Activated T-helper 17 cell treated with anti-CD3 and anti-CD28 coated beads, Interleukin-2, amount 50 U/mL, for 72 hours (primary cell): ENCODE measurements at regions not wholly inside any gene's neighbourhood (a gene's known extent, or its start where the extent isn't known, plus 50 kb on each side); places are given as distances from the start of the nearest gene placed in this dataset.
"Not testable (repeated sequence)": the region's sequence is repeated elsewhere in the genome, so short reads cannot be mapped to it uniquely, and the experiment has no call there.

Source experiments
- ATAC-seq: fragments of 150-1000 bp; cut with Tn5 transposase; replicated peaks from 2 replicates; pipeline ENCODE4 v1.10.0; 2021; ENCODE audit warnings: mild to moderate bottlenecking, moderate library complexity
- H3K27ac Mint-ChIP-seq: one replicate; pipeline ENCODE4 v1.8.0; 2022; ENCODE audit warnings: mixed read lengths
- H3K27me3 Mint-ChIP-seq: one replicate; pipeline ENCODE4 v1.8.0; 2022; ENCODE audit warnings: mixed read lengths
- H3K36me3 Mint-ChIP-seq: one replicate; pipeline ENCODE4 v1.8.0; 2022; ENCODE audit warnings: low read depth, mild to moderate bottlenecking, mixed read lengths
- H3K4me1 Mint-ChIP-seq: one replicate; pipeline ENCODE4 v1.8.0; 2022; ENCODE audit warnings: mixed read lengths
- H3K4me3 Mint-ChIP-seq: one replicate; pipeline ENCODE4 v1.8.0; 2022; ENCODE audit warnings: mild to moderate bottlenecking, mixed read lengths
- H3K9me3 Mint-ChIP-seq: one replicate; pipeline ENCODE4 v1.8.0; 2022; ENCODE audit warnings: mixed read lengths

GRCh38 chr16:72729552-72729951 is 318.4 kb downstream of the ZFHX3 start:
- not testable (repeated sequence) for H3K36me3 Mint-ChIP-seq, H3K27me3 Mint-ChIP-seq, H3K4me3 Mint-ChIP-seq, H3K27ac Mint-ChIP-seq, ATAC-seq, H3K4me1 Mint-ChIP-seq, H3K9me3 Mint-ChIP-seq

GRCh38 chr16:72728516-72728915 is 319.4 kb downstream of the ZFHX3 start:
- Mint-ChIP-seq H3K27me3 (peaks cover 5% of the 10 kb centered on the region), H3K4me3 (no peak overlapping the region), H3K9me3 (peaks cover 2% of the 10 kb centered on the region), H3K4me1 (no peaks in the 10 kb centered on the region), H3K36me3 (no peaks in the 10 kb centered on the region), H3K27ac (no peak overlapping the region)
- no peak for ATAC-seq

- no peak for ATAC-seq
- Mint-ChIP-seq H3K36me3 (no peaks in the 10 kb centered on the region), H3K4me1 (no peaks in the 10 kb centered on the region), H3K27ac (no peak overlapping the region), H3K9me3 (no peaks in the 10 kb centered on the region), H3K27me3 (no peaks in the 10 kb centered on the region), H3K4me3 (no peak overlapping the region)
These were observed 320.4 kb downstream of the ZFHX3 start for GRCh38 chr16:72727565-72727964.

- no peak overlapping the region for H3K27ac Mint-ChIP-seq
- H3K9me3 Mint-ChIP-seq, result no peaks in the 10 kb centered on the region
- no peaks in the 10 kb centered on the region for H3K4me1 Mint-ChIP-seq
- H3K36me3 Mint-ChIP-seq, result no peaks in the 10 kb centered on the region
- no peak for ATAC-seq
- H3K4me3 Mint-ChIP-seq, result no peak overlapping the region
- H3K27me3 Mint-ChIP-seq, result no peaks in the 10 kb centered on the region
These were observed 322.3 kb downstream of the ZFHX3 start for GRCh38 chr16:72725643-72726042.

GRCh38 chr16:72723781-72724180 is 324.1 kb downstream of the ZFHX3 start:
- no peaks in the 10 kb centered on the region for H3K4me1 Mint-ChIP-seq
- no peak overlapping the region for H3K4me3 Mint-ChIP-seq
- no peaks in the 10 kb centered on the region for H3K36me3 Mint-ChIP-seq
- H3K27me3 Mint-ChIP-seq, result no peaks in the 10 kb centered on the region
- ATAC-seq, result no peak
- H3K9me3 Mint-ChIP-seq, result no peaks in the 10 kb centered on the region
- no peak overlapping the region for H3K27ac Mint-ChIP-seq

GRCh38 chr16:72722552-72722951 is 325.4 kb downstream of the ZFHX3 start:
- Mint-ChIP-seq H3K4me3 (no peak overlapping the region), H3K36me3 (no peaks in the 10 kb centered on the region)

GRCh38 chr16:72721981-72722380 is 325.9 kb downstream of the ZFHX3 start:
- no peak overlapping the region for H3K27ac Mint-ChIP-seq
- no peaks in the 10 kb centered on the region for H3K9me3 Mint-ChIP-seq
- no peaks in the 10 kb centered on the region for H3K4me1 Mint-ChIP-seq
- no peaks in the 10 kb centered on the region for H3K36me3 Mint-ChIP-seq
- H3K4me3 Mint-ChIP-seq, result no peak overlapping the region
- no peaks in the 10 kb centered on the region for H3K27me3 Mint-ChIP-seq
- no peak for ATAC-seq

More at GRCh38 chr16:72722552-72722951, 325.4 kb downstream of the ZFHX3 start:
- Mint-ChIP-seq H3K4me1 (no peaks in the 10 kb centered on the region), H3K27ac (no peak overlapping the region), H3K27me3 (no peaks in the 10 kb centered on the region), H3K9me3 (no peaks in the 10 kb centered on the region)
- ATAC-seq, result no peak

- peaks cover 18% of the 10 kb centered on the region for H3K36me3 Mint-ChIP-seq
- no peak overlapping the region for H3K27ac Mint-ChIP-seq
- H3K27me3 Mint-ChIP-seq, result no peaks in the 10 kb centered on the region
- no peak for ATAC-seq
- H3K4me1 Mint-ChIP-seq, result no peaks in the 10 kb centered on the region
- peaks cover 23% of the 10 kb centered on the region for H3K9me3 Mint-ChIP-seq
- no peak overlapping the region for H3K4me3 Mint-ChIP-seq
These were observed 332.7 kb downstream of the ZFHX3 start for GRCh38 chr16:72715267-72715666.

- peaks cover 18% of the 10 kb centered on the region for H3K36me3 Mint-ChIP-seq
- H3K4me3 Mint-ChIP-seq, result no peak overlapping the region
- no peak for ATAC-seq
- H3K4me1 Mint-ChIP-seq, result no peaks in the 10 kb centered on the region
- no peak overlapping the region for H3K27ac Mint-ChIP-seq
- peaks cover 23% of the 10 kb centered on the region for H3K9me3 Mint-ChIP-seq
- H3K27me3 Mint-ChIP-seq, result no peaks in the 10 kb centered on the region
These were observed 336.1 kb downstream of the ZFHX3 start for GRCh38 chr16:72711823-72712222.

GRCh38 chr16:72705801-72706200 is 342.1 kb downstream of the ZFHX3 start:
- H3K9me3 Mint-ChIP-seq, result no peaks in the 10 kb centered on the region

GRCh38 chr16:72704746-72705372 is 343.1 kb downstream of the ZFHX3 start:
- peaks cover 4% of the 10 kb centered on the region for H3K27me3 Mint-ChIP-seq
- H3K36me3 Mint-ChIP-seq, result no peaks in the 10 kb centered on the region
- no peaks in the 10 kb centered on the region for H3K9me3 Mint-ChIP-seq
- no peaks in the 10 kb centered on the region for H3K4me1 Mint-ChIP-seq
- H3K27ac Mint-ChIP-seq, result no peak overlapping the region
- H3K4me3 Mint-ChIP-seq, result no peak overlapping the region
- ATAC-seq, result no peak

More at GRCh38 chr16:72705801-72706200, 342.1 kb downstream of the ZFHX3 start:
- Mint-ChIP-seq H3K36me3 (no peaks in the 10 kb centered on the region), H3K27me3 (peaks cover 4% of the 10 kb centered on the region), H3K4me1 (no peaks in the 10 kb centered on the region), H3K4me3 (no peak overlapping the region), H3K27ac (no peak overlapping the region)
- no peak for ATAC-seq

- no peaks in the 10 kb centered on the region for H3K4me1 Mint-ChIP-seq
These were observed 358.1 kb downstream of the ZFHX3 start for GRCh38 chr16:72689851-72690250.

GRCh38 chr16:72680732-72681131 is 367.2 kb downstream of the ZFHX3 start:
- H3K27me3 Mint-ChIP-seq, result no peaks in the 10 kb centered on the region
- no peaks in the 10 kb centered on the region for H3K36me3 Mint-ChIP-seq
- no peaks in the 10 kb centered on the region for H3K4me1 Mint-ChIP-seq
- no peak overlapping the region for H3K4me3 Mint-ChIP-seq
- no peaks in the 10 kb centered on the region for H3K9me3 Mint-ChIP-seq
- no peak for ATAC-seq
- no peak overlapping the region for H3K27ac Mint-ChIP-seq

More at GRCh38 chr16:72689851-72690250, 358.1 kb downstream of the ZFHX3 start:
- H3K4me3 Mint-ChIP-seq, result no peak overlapping the region
- H3K27ac Mint-ChIP-seq, result no peak overlapping the region
- no peaks in the 10 kb centered on the region for H3K27me3 Mint-ChIP-seq
- ATAC-seq, result no peak
- no peaks in the 10 kb centered on the region for H3K9me3 Mint-ChIP-seq
- no peaks in the 10 kb centered on the region for H3K36me3 Mint-ChIP-seq

- no peak for ATAC-seq
- no peaks in the 10 kb centered on the region for H3K9me3 Mint-ChIP-seq
- no peaks in the 10 kb centered on the region for H3K27me3 Mint-ChIP-seq
- no peak overlapping the region for H3K27ac Mint-ChIP-seq
- no peaks in the 10 kb centered on the region for H3K4me1 Mint-ChIP-seq
- no peak overlapping the region for H3K4me3 Mint-ChIP-seq
- H3K36me3 Mint-ChIP-seq, result no peaks in the 10 kb centered on the region
These were observed 368.1 kb downstream of the ZFHX3 start for GRCh38 chr16:72679856-72680255.

GRCh38 chr16:72677662-72678447 is 370.1 kb downstream of the ZFHX3 start:
- Mint-ChIP-seq H3K4me1 (no peaks in the 10 kb centered on the region), H3K4me3 (no peak overlapping the region), H3K36me3 (no peaks in the 10 kb centered on the region), H3K9me3 (peaks cover 4% of the 10 kb centered on the region), H3K27ac (no peak overlapping the region), H3K27me3 (no peaks in the 10 kb centered on the region)
- no peak for ATAC-seq
